Osteocyte (in vitro differentiated cells): ENCODE measurements at regions not wholly inside any gene's neighbourhood (a gene's known extent, or its start where the extent isn't known, plus 50 kb on each side); places are given as distances from the start of the nearest gene placed in this dataset.

Experiments
- DNase-seq: peaks from one replicate; pipeline ENCODE4 v3.0.0; 2021; ENCODE audit warnings: mixed read lengths; ENCODE audit not compliant: unreplicated experiment; ENCODE audit errors: extremely low spot score
- H3K27ac Mint-ChIP-seq: one replicate; pipeline ENCODE4 v1.8.0; 2021; ENCODE audit warnings: mild to moderate bottlenecking, mixed read lengths; ENCODE audit not compliant: unreplicated experiment
- H3K27me3 Mint-ChIP-seq: one replicate; pipeline ENCODE4 v1.8.0; 2021; ENCODE audit warnings: mixed read lengths; ENCODE audit not compliant: unreplicated experiment
- H3K36me3 Mint-ChIP-seq: one replicate; pipeline ENCODE4 v1.8.0; 2021; ENCODE audit warnings: mixed read lengths; ENCODE audit not compliant: unreplicated experiment
- H3K4me1 Mint-ChIP-seq: one replicate; pipeline ENCODE4 v1.8.0; 2021; ENCODE audit warnings: mixed read lengths; ENCODE audit not compliant: unreplicated experiment
- H3K4me3 Mint-ChIP-seq: one replicate; pipeline ENCODE4 v1.8.0; 2021; ENCODE audit warnings: mild to moderate bottlenecking, moderate library complexity, mixed read lengths; ENCODE audit not compliant: unreplicated experiment
- H3K9me3 Mint-ChIP-seq: one replicate; pipeline ENCODE4 v1.8.0; 2021; ENCODE audit warnings: mixed read lengths; ENCODE audit not compliant: unreplicated experiment
- TF ChIP-seq, protein P1 (sequence below): fragments of 200-600 bp; sonication (generic); IDR thresholded peaks from 2 replicates; pipeline ENCODE4 v1.5.0; 2021; ENCODE audit warnings: antibody characterized with exemption, mild to moderate bottlenecking, moderate library complexity

DNA sequence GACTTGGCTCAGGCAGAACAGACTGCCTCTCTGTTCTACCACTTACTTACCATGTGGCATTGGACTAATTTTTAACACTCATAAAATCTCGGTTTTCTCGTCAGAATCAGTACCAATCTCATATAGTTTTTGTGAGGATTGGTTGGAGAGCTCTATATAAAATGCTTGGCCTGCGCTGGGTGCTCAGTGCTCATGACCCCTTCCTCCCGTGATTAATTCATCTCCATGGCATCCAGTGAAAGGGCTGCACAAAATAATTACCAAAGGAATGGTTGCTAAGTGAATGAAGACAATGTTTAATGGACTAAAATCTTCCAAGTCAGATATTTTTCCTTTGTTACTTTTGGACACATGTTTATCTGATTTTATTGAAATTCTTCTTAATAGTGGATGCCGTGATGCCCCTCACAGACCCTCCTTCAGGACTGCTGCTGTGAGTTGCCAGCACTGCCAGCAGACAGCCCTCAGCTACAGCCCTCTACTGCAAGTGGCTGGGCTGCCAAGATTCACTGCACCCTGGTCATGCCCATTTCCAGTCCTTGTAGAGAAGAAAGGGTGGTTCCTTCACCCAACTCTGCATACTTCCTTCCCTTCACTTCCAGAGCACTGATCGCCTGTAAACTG, 436.5 kb downstream of the LMO4 start:
- Mint-ChIP-seq H3K27me3 (no peaks in the 10 kb centered on the region), H3K4me1 (no peaks in the 10 kb centered on the region), H3K36me3 (no peaks in the 10 kb centered on the region), H3K9me3 (peaks cover 10% of the 10 kb centered on the region), H3K27ac (no peak overlapping the region), H3K4me3 (no peak overlapping the region)
- TF ChIP-seq, protein P1, sequence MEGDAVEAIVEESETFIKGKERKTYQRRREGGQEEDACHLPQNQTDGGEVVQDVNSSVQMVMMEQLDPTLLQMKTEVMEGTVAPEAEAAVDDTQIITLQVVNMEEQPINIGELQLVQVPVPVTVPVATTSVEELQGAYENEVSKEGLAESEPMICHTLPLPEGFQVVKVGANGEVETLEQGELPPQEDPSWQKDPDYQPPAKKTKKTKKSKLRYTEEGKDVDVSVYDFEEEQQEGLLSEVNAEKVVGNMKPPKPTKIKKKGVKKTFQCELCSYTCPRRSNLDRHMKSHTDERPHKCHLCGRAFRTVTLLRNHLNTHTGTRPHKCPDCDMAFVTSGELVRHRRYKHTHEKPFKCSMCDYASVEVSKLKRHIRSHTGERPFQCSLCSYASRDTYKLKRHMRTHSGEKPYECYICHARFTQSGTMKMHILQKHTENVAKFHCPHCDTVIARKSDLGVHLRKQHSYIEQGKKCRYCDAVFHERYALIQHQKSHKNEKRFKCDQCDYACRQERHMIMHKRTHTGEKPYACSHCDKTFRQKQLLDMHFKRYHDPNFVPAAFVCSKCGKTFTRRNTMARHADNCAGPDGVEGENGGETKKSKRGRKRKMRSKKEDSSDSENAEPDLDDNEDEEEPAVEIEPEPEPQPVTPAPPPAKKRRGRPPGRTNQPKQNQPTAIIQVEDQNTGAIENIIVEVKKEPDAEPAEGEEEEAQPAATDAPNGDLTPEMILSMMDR = no peak
- no peak for DNase-seq

DNA sequence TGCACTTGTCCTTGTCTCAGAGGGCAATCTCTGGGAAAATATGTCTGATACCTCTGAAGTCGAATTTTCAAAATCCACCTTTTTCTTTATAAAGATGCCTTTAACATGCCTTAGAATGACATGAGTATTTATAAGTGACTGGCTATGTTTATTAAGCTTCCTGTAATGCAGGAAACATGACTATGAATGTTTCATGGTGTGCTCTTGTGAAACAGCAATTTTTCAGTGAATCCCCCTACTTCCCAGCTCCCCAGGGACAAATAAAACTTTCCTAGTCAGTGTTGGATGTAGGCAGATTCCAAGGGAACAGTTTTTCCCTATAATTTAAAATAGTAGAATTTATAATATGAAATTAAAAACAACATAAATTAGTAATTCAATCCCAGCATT, 437.0 kb downstream of the LMO4 start:
- no peak overlapping the region for H3K27ac Mint-ChIP-seq
- H3K27me3 Mint-ChIP-seq = no peaks in the 10 kb centered on the region
- H3K4me1 Mint-ChIP-seq = no peaks in the 10 kb centered on the region
- TF ChIP-seq, protein P1 = no peak
- peaks cover 10% of the 10 kb centered on the region for H3K9me3 Mint-ChIP-seq
- no peaks in the 10 kb centered on the region for H3K36me3 Mint-ChIP-seq
- no peak overlapping the region for H3K4me3 Mint-ChIP-seq
- no peak for DNase-seq

DNA sequence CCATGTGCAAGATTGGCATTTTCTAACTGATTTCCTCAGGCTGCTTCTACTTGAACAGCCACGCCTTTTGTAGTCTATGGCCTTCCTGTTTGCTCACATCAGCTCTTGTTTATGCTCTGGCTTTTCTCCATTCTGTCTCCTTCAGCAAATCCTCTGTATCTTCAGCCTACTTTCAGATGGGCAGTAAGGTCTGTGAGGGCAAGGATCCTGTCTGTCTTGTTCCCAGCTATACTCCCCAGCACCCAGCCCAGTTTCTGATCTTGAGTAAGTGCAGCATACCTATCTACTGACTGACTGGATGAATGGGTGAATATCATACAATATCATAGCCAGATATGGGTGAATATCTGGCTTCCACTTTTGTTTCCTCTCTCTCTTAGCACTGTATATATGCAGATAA, 438.1 kb downstream of the LMO4 start:
- Mint-ChIP-seq H3K27ac (no peak overlapping the region), H3K4me3 (no peak overlapping the region)
- no peak for DNase-seq

DNA sequence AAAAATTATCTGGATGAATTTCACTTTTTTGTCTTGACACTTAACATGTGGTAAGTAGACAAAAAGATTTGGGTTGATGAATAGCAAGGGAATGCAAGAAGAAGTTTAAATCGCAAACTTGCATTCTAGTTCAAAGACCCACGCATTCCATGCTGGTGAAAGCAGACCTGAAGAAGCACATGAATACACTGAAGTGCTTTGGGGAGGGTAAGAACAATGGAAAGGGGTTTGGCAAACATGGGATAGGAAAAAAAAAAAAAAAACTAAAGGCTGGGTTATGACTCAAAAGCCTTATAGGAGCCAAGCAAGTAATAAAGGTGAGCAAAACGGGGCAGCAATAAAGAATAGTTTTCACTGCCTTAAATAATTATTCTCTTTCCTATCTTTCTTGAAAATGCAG, 450.2 kb downstream of the LMO4 start:
- Mint-ChIP-seq H3K27me3 (no peaks in the 10 kb centered on the region), H3K36me3 (no peaks in the 10 kb centered on the region), H3K27ac (no peak overlapping the region), H3K4me3 (no peak overlapping the region), H3K4me1 (no peaks in the 10 kb centered on the region), H3K9me3 (peaks cover under 1% of the 10 kb centered on the region)
- DNase-seq = no peak
- TF ChIP-seq, protein P1 = no peak

More for the DNA sequence above, 438.1 kb downstream of the LMO4 start:
- H3K36me3 Mint-ChIP-seq = no peaks in the 10 kb centered on the region
- TF ChIP-seq, protein P1 = no peak
- no peaks in the 10 kb centered on the region for H3K4me1 Mint-ChIP-seq
- H3K9me3 Mint-ChIP-seq = peaks cover 10% of the 10 kb centered on the region
- H3K27me3 Mint-ChIP-seq = no peaks in the 10 kb centered on the region

DNA sequence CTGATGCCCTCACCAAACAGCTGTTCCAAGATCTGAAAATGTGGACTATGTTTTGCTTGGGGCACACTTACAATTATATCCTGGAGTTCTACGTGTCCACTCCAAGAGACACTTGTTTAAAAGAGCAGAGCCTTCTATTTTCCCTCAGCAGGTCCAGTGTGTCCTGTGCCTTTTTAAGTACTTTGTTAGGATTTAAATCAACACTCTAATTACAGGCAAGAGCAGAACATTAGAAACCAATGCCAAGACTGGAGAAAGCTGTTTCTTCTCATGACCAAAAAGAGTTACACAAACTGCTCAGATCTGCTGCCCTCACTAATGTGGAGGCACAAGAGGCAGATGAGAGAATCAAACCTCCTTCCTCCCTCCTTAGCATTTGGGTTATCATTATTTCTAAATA, 452.9 kb downstream of the LMO4 start:
- no peak overlapping the region for H3K4me3 Mint-ChIP-seq
- H3K36me3 Mint-ChIP-seq = no peaks in the 10 kb centered on the region
- H3K27me3 Mint-ChIP-seq = no peaks in the 10 kb centered on the region
- TF ChIP-seq, protein P1 = no peak
- DNase-seq = no peak
- peaks cover 5% of the 10 kb centered on the region for H3K9me3 Mint-ChIP-seq
- no peak overlapping the region for H3K27ac Mint-ChIP-seq
- H3K4me1 Mint-ChIP-seq = no peaks in the 10 kb centered on the region
